ENCODE measurements at regions not wholly inside any gene's neighbourhood (a gene's known extent, or its start where the extent isn't known, plus 50 kb on each side); places are given as distances from the start of the nearest gene placed in this dataset.

DNA sequence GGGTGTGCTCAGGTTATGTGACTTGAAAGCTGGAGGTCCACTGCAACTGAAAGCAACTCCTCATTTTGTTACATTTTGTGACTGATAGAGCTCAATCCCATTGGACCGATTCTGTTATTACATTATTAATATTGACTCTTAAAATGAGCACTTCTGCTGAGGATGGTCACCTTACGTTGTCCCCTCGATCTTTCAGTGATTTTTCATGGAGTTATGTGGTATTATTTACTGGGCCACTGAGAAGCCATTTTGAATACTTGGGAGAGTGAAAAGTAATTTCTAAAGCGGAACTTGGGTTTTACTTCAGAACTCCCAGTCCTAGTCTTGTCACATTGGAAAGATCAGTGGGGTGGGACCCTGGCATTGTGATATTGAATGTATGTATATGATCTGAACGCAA, 96.3 kb upstream of the FAM180A start:
- no peak overlapping the region for H3K27ac ChIP-seq (ENCODE audit: insufficient read depth, low read depth, low read length)
- no peaks in the 10 kb centered on the region for H3K79me2 ChIP-seq (ENCODE audit: control insufficient read depth, insufficient read depth, low read length)
- FAIRE-seq (no peak), DNase-seq (ENCODE audit: low read depth, low spot score) (no peak)
- no TSS peak for BruUV-seq (replicated peaks)
- dilution Hi-C loops (cut with MboI; ENCODE audit: extremely low pct_ligation_motif_present, low sequenced_read_pairs) (no loop called here), intact Hi-C loops (cut with micrococcal nuclease) (no loop called here)
- no peak overlapping the region for H2AFZ ChIP-seq (ENCODE audit: low read depth, low read length)
- peaks cover 0 to 3% of the 10 kb centered on the region in 2 experiments for H3K27me3 ChIP-seq (ENCODE audit: control insufficient read depth in 2 of 2, insufficient read depth in 2 of 2, low read length in 2 of 2)
- ChIA-PET POLR2A (no interaction called here), CTCF (interaction anchor here (0.8 to 1.5 kb wide), 3 partner anchors 18 to 39 kb away, joined by 3 read pairs; no protein-coding TSS in a partner anchor)
- no peak overlapping the region for H3K9ac ChIP-seq (replicated peaks; ENCODE audit: extremely low read depth, insufficient read depth, low read length)
- no peaks in the 10 kb centered on the region for H3K9me3 ChIP-seq (replicated peaks; ENCODE audit: control insufficient read depth, insufficient read depth, low read length)
- TF ChIP-seq FOS (IDR thresholded peaks at IDR 0.05; ENCODE audit: borderline replicate concordance, insufficient read depth, low read length) (no peak), GATA2 (IDR thresholded peaks at IDR 0.05; ENCODE audit: insufficient read depth, insufficient read length, low read depth, low read length) (no peak), EZH2 (IDR thresholded peaks at IDR 0.05; ENCODE audit: borderline replicate concordance, low read depth, low read length, severe bottlenecking) (no peak), POLR2AphosphoS5 (IDR thresholded peaks at IDR 0.05; ENCODE audit: insufficient read depth, low read depth, low read length) (no peak), JUN (IDR thresholded peaks at IDR 0.05; ENCODE audit: borderline replicate concordance, insufficient read depth, insufficient read length, low read depth) (no peak), MYC (IDR thresholded peaks at IDR 0.05; ENCODE audit: low read depth, low read length) (no peak), POLR2A (IDR thresholded peaks at IDR 0.05; ENCODE audit: low read depth, low read length) (no peak)
- TF ChIP-seq, protein P1, sequence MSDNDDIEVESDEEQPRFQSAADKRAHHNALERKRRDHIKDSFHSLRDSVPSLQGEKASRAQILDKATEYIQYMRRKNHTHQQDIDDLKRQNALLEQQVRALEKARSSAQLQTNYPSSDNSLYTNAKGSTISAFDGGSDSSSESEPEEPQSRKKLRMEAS (IDR thresholded peaks at IDR 0.05; ENCODE audit: insufficient read depth, insufficient read length) = no peak
- TF ChIP-seq, protein P2, sequence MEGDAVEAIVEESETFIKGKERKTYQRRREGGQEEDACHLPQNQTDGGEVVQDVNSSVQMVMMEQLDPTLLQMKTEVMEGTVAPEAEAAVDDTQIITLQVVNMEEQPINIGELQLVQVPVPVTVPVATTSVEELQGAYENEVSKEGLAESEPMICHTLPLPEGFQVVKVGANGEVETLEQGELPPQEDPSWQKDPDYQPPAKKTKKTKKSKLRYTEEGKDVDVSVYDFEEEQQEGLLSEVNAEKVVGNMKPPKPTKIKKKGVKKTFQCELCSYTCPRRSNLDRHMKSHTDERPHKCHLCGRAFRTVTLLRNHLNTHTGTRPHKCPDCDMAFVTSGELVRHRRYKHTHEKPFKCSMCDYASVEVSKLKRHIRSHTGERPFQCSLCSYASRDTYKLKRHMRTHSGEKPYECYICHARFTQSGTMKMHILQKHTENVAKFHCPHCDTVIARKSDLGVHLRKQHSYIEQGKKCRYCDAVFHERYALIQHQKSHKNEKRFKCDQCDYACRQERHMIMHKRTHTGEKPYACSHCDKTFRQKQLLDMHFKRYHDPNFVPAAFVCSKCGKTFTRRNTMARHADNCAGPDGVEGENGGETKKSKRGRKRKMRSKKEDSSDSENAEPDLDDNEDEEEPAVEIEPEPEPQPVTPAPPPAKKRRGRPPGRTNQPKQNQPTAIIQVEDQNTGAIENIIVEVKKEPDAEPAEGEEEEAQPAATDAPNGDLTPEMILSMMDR (IDR thresholded peaks at IDR 0.05; ENCODE audit: extremely low read depth in 1 of 2, insufficient read depth in 1 of 2, low read depth in 1 of 2, low read length in 2 of 2) = no peak
- H4K20me1 ChIP-seq (replicated peaks; ENCODE audit: control insufficient read depth, extremely low read depth, insufficient read depth, low read length) = no peaks in the 10 kb centered on the region
- no peak overlapping the region for H3K4me3 ChIP-seq (replicated peaks in 1 of 3; ENCODE audit: insufficient read depth in 1 of 3, low read depth in 1 of 3, low read length in 3 of 3)
- H3K4me1 ChIP-seq (ENCODE audit: control insufficient read depth, extremely low read depth, insufficient read depth, low read length) = no peaks in the 10 kb centered on the region
- no peaks in the 10 kb centered on the region for H3K36me3 ChIP-seq (ENCODE audit: control insufficient read depth in 2 of 2, extremely low read depth in 1 of 2, insufficient read depth in 2 of 2, low read length in 2 of 2)
- H3K4me2 ChIP-seq (ENCODE audit: insufficient read depth, low read length) = no peak overlapping the region
- no peaks in the 10 kb centered on the region for H3K9me1 ChIP-seq (replicated peaks; ENCODE audit: control insufficient read depth, extremely low read depth, insufficient read depth, low read length)
